GM23338 (cell line): ENCODE measurements at regions not wholly inside any gene's neighbourhood (a gene's known extent, or its start where the extent isn't known, plus 50 kb on each side); places are given as distances from the start of the nearest gene placed in this dataset.

ENCODE experiments used
- EZH2 ChIP-seq: fragments of 200-600 bp; sonication (generic); IDR thresholded peaks from one replicate; pipeline ENCODE4 v1.8.0; 2017; ENCODE audit warnings: antibody characterized with exemption, mild to moderate bottlenecking, low read depth; ENCODE audit not compliant: unreplicated experiment
- EZH2phosphoT487 ChIP-seq: fragments of 200-600 bp; sonication (generic); IDR thresholded peaks from one replicate; pipeline ENCODE4 v1.8.1; 2018; ENCODE audit warnings: antibody characterized with exemption; ENCODE audit not compliant: unreplicated experiment
- JUNB ChIP-seq: IDR thresholded peaks from one replicate; pipeline ENCODE4 v1.6.1; 2016; ENCODE audit warnings: antibody characterized with exemption; ENCODE audit not compliant: unreplicated experiment
- POLR2AphosphoS5 ChIP-seq: IDR thresholded peaks from 2 replicates; pipeline ENCODE4 v1.6.1; 2016; ENCODE audit warnings: antibody characterized with exemption, low read depth
- REST ChIP-seq: IDR thresholded peaks from one replicate; pipeline ENCODE4 v1.6.1; 2018; ENCODE audit warnings: antibody characterized with exemption; ENCODE audit not compliant: unreplicated experiment
- ZNF114 ChIP-seq: fragments of 250-450 bp; sonication (Bioruptor Pico); IDR thresholded peaks from 2 replicates; pipeline ENCODE4 v1.5.0; 2020; ENCODE audit warnings: mild to moderate bottlenecking, moderate library complexity
- ZNF331 ChIP-seq: fragments of 250-450 bp; sonication (Bioruptor Pico); IDR thresholded peaks from 2 replicates; pipeline ENCODE4 v1.5.0; 2020; ENCODE audit warnings: low read depth, mild to moderate bottlenecking, moderate library complexity
- TF ChIP-seq, protein P1 (sequence below), 2 experiments: fragments of 200-600 bp in 1 of 2; sonication (generic) in 1 of 2; conservative IDR thresholded peaks; 2 replicates each; pipeline versions ENCODE4 v1.5.1 to v1.6.1; 2016 to 2017; ENCODE audit warnings: antibody characterized with exemption in 2 of 2, low read depth in 2 of 2, mild to moderate bottlenecking in 2 of 2, moderate library complexity in 1 of 2

GRCh38 chr18:27609221-27609620, 424.1 kb upstream of the CHST9 start:
- TF ChIP-seq, protein P1, sequence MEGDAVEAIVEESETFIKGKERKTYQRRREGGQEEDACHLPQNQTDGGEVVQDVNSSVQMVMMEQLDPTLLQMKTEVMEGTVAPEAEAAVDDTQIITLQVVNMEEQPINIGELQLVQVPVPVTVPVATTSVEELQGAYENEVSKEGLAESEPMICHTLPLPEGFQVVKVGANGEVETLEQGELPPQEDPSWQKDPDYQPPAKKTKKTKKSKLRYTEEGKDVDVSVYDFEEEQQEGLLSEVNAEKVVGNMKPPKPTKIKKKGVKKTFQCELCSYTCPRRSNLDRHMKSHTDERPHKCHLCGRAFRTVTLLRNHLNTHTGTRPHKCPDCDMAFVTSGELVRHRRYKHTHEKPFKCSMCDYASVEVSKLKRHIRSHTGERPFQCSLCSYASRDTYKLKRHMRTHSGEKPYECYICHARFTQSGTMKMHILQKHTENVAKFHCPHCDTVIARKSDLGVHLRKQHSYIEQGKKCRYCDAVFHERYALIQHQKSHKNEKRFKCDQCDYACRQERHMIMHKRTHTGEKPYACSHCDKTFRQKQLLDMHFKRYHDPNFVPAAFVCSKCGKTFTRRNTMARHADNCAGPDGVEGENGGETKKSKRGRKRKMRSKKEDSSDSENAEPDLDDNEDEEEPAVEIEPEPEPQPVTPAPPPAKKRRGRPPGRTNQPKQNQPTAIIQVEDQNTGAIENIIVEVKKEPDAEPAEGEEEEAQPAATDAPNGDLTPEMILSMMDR (conservative IDR thresholded peaks at IDR 0.05; ENCODE audit: low read depth in 2 of 2), result no peak
- TF ChIP-seq REST (no peak), EZH2 (no peak), ZNF331 (CRISPR knock-in tag) (no peak), JUNB (no peak), EZH2phosphoT487 (no peak), POLR2AphosphoS5 (no peak), ZNF114 (no peak)
